NCI-H2227 (cell line): ENCODE measurements at regions not wholly inside any gene's neighbourhood (a gene's known extent, or its start where the extent isn't known, plus 50 kb on each side); places are given as distances from the start of the nearest gene placed in this dataset.

Experiments used
- DNase-seq: peaks from one replicate; lab custom pipeline; 2025; ENCODE audit not compliant: unreplicated experiment; lab: John Stamatoyannopoulos, UW

DNA sequence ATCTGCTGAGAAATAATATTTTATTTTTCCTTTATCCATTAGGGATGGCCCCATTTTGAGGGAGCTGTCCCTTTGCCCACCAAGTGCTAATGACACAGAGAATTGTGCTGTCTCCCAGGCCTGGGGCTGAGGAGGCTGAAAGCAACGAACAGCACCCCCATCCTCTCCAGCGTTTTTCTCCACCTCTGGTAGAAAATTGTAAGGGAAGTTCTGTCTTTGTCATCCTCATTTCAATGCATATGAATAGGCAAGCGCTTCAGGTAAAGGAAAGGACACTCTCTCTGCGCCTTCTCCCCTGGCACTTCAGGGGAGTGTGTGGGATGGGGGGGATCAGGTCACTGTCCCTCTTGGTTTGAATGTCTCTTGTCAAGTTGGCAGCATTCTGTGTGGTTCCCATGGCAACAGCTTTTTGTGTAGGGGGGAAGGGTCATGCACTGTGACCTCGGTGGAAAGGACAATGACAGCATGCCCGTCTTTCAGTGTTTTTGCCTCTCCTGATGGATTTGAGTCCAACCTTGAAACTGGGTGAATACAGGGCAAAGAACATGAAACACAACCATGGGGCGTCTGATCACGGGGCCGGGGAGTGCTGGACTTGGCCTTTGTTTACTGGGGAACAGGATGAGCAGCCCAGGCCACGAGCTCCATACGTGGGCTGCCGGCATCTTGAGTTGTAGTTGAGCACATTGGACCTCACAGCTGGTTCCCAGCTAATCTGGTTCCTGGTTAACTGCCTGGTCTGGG lies 230.2 kb downstream of the VRK1 start:
- no peak for DNase-seq

- DNase-seq = no peak
Measured at GRCh38 chr14:97028382-97028781, 231.2 kb downstream of the VRK1 start.

DNA sequence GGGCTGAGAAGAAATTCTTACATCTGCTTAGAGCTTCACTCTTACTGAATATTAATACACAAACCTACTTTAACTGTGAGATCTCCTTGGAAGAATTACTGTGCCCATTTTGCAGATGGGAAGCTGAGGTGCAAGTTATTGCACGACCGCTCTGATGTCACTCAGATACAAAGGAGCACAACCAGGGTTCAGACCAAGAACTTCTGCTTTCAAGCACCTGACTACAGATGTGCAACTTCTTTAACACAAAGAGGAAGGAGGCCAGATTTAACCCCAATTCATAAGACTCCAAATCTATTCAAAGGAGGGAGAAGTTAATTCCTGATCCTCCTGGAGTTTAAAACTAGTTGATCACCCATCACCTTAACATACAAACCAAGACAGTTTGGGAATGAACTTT lies 232.6 kb downstream of the VRK1 start:
- DNase-seq = no peak

DNA sequence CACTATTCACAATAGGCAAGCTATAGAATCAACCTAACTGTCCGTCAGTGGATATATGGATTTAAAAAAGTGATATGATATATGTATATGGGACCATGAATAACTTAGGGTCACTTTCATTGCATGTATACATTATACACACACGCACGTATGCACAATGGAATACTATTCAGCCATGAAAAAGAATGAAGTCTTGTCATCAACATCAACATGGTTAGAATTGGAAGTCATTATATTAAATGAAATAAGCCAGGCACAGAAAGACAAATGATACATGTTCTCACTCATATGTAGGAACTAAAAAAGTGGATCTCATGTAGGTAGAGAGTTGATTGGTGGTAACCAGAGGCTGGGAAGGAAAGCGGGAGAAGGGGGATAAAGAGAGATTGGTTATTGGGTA lies 234.3 kb downstream of the VRK1 start:
- DNase-seq = no peak

DNA sequence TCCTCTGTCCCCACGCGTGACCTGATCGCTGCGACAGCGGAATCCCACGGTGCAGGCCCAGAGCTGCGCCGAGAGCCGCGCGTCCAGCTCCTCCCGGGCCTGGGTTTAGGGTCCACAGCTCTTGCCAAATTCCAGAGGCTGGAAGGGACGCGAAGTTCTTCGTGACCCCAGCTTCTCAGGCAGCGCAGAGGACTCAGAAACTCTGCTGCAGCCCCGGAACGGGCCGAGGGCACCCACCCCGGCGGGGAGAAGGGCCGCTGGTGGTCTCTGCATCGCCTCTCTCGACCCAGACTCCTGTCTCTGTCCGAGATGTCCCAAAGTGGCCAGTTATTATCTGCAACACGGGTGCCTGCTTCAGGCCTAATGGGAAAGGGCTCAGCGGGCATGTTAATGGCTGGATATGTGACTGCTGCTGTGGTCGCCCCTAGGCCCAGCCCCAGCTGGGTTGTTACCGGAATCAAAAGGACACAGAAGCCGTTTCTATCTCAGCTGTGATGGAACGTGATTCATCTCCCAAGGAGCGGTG lies 236.4 kb downstream of the VRK1 start:
- no peak for DNase-seq

DNA sequence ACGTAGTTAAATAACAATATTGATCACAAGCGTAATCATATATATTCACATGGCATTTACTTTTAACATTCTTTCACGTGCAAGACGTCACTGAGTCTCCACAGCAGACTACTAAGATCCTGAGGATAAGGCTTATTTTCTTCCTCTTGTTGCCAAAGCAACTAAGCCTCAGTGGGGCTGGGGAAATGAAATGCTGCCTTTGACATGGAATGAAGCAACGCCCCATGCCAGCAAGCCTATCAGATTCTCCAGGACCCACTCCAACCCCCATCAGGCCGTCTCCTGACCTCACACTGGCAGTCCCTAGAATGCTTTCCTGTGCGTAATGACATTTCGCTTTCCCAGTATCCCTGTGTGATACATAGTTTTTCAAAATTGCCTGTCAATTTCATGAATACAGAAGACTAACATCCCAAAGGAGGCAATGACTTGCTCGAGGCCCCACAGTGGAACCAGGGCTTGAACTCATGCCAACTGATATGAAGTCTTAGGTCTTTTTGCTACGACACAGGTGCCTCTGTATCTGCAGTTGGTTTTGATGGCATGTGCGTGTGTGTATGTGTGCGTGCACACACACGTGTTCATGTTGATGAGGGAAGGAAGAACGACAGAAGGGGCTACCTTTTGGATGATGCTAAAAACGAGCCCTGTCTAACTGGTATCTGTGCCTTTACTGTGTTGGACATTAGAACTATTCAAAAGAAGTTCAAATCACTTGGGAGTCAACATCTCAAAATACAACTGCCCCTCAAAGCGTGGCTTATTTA lies 239.1 kb downstream of the VRK1 start:
- no peak for DNase-seq

- no peak for DNase-seq
Measured at GRCh38 chr14:97039717-97040363, 242.7 kb downstream of the VRK1 start.

DNA sequence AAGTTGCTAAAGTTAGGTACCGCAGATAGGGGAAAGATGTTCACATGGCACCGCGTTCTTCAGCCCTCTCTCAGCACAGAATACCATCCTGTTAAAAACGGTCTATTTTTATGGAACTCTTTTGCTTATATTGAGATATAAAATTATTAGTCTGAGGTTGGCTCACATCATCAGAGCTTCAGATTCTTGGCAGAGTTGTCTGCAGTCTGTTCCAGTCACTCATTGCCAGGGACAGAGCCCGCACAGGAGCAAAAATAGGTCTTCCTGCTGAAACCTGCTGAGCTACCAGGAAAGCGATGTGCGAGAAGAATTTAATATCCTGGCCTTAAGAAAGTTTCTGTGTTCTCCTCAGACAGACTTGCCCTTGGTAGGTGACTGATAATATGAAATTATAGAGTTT lies 249.8 kb downstream of the VRK1 start:
- no peak for DNase-seq

- DNase-seq = no peak
Measured at GRCh38 chr14:97052001-97052400, 254.8 kb downstream of the VRK1 start.

- no peak for DNase-seq
Measured at GRCh38 chr14:97053941-97054340, 256.8 kb downstream of the VRK1 start.

- no peak for DNase-seq
Measured at GRCh38 chr14:97055355-97055754, 258.2 kb downstream of the VRK1 start.

GRCh38 chr14:97056086-97056485 lies 258.9 kb downstream of the VRK1 start:
- DNase-seq = no peak

- no peak for DNase-seq
Measured at GRCh38 chr14:97057238-97058073, 260.3 kb downstream of the VRK1 start.

- no peak for DNase-seq
Measured at GRCh38 chr14:97058074-97058467, 260.9 kb downstream of the VRK1 start.

- DNase-seq = no peak
Measured at GRCh38 chr14:97058589-97058988, 261.4 kb downstream of the VRK1 start.

DNA sequence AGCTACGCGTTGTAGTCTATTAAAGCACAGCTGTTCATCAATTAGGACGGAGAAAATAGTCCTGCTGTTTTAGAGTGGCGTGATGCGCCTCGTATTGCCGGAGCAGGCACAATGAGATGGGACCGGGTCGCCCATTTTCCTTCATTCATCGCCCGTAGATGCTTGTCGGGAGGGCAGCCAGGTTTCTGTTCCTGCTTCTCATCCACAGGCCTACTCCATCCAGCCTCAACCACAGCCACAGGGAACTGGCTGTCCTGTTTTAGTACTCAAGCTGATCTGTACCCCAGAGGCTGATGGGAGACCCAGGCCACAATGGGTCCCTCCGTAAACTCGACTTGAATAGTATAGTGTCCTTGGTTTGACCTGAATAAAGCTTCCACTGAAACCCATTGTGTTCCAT lies 264.0 kb downstream of the VRK1 start:
- no peak for DNase-seq

- no peak for DNase-seq
Measured at GRCh38 chr14:97061714-97062113, 264.5 kb downstream of the VRK1 start.

DNA sequence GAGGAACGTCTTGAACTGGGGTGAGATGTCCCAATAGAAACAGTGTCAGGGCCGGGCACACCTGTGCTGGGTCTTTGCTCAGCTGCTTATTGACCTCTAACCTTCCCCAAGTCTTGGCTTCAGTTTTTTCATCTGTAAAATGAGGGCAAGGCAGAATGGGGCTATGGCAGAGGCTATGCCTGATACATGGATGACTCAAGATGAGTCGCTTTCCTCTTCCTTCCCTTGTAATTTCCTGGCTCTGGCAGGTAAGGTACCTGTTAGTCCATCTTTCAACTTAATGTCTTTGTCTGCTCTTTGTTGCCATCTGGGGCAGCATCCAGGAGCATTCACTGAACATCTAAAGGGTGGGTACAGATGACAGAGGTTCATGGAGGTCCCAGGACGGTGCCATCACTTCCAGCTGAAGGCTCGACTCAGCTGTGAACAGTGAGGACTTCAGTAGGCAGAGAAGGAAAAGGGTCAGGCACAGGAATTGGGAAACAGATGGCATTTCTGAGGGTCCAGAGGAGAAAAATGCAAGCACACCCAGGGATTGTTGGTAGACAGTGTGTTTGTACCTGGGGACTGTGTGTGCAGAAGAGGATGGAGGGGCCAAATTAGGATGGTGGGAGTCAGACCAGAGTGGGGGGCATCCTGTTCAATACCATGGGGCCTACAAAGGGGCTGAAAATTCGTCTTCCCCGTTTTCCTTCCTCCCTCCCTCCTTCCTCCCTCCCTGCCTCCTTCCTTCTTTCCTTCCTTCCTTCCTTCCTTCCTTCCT lies 268.3 kb downstream of the VRK1 start:
- no peak for DNase-seq

DNA sequence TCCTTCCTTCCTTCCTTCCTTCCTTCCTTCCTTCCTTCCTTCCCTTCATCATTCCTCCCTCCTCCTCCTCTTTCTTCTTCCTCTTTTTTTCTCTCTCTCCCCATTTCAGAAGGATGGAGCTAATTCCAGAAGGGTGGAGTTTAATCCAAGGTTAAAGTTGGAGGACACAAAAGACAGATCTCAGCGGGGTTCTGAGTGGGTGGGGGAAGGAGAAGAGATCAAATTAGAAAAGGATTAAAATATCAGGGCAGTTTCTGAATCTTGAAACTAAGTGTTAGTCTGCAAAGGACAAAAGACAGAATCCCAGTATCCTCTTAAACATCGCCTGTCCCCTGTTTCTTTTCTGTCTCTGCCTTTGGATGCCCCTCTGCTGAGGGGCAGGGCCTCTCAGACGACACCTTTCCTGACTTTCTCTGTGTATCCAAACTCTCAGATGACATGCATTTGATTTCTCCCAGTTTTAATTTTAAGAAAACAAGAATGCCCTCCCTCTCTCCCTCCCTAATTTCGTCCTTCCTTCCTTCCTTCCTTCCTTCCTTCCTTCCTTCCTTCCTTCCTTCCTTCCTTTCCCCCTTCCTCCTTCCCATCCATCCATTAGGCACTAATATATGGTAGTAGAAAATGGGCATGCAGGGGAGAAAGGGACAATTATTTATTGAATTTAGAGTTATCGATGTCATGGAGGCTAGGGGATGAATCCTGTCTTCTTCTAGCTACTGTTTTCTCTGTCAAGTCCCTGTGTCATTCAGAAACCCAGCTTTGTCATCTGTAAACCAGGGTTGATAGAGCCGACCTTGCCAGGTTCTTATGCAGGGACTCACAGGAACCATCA lies 269.1 kb downstream of the VRK1 start:
- no peak for DNase-seq
